Endothelial cell (in vitro differentiated cells): ENCODE measurements at regions not wholly inside any gene's neighbourhood (a gene's known extent, or its start where the extent isn't known, plus 50 kb on each side); places are given as distances from the start of the nearest gene placed in this dataset.

ENCODE experiments used
- DNase-seq: peaks from one replicate; pipeline ENCODE4 v3.0.0; 2021; ENCODE audit warnings: low spot score
- H3K27ac Mint-ChIP-seq: one replicate; pipeline ENCODE4 v1.8.0; 2021; ENCODE audit warnings: mixed read lengths, inconsistent platforms; ENCODE audit not compliant: unreplicated experiment
- H3K27me3 Mint-ChIP-seq: one replicate; pipeline ENCODE4 v1.8.0; 2021; ENCODE audit warnings: mild to moderate bottlenecking, moderate library complexity, mixed read lengths, inconsistent platforms; ENCODE audit not compliant: unreplicated experiment
- H3K36me3 Mint-ChIP-seq: one replicate; pipeline ENCODE4 v1.8.0; 2021; ENCODE audit warnings: mild to moderate bottlenecking, low read depth, mixed read lengths, inconsistent platforms; ENCODE audit not compliant: unreplicated experiment
- H3K4me1 Mint-ChIP-seq: one replicate; pipeline ENCODE4 v1.8.0; 2021; ENCODE audit warnings: mild to moderate bottlenecking, mixed read lengths, inconsistent platforms; ENCODE audit not compliant: unreplicated experiment
- H3K4me3 Mint-ChIP-seq: one replicate; pipeline ENCODE4 v1.8.0; 2021; ENCODE audit warnings: mild to moderate bottlenecking, mixed read lengths, inconsistent platforms; ENCODE audit not compliant: unreplicated experiment
- H3K9me3 Mint-ChIP-seq: one replicate; pipeline ENCODE4 v1.8.0; 2021; ENCODE audit warnings: mixed read lengths, inconsistent platforms; ENCODE audit not compliant: unreplicated experiment
- TF ChIP-seq, protein P1 (sequence below): fragments of 200-600 bp; sonication (generic); IDR thresholded peaks from one replicate; pipeline ENCODE4 v1.5.0; 2021; ENCODE audit warnings: antibody characterized with exemption; ENCODE audit not compliant: unreplicated experiment

DNA sequence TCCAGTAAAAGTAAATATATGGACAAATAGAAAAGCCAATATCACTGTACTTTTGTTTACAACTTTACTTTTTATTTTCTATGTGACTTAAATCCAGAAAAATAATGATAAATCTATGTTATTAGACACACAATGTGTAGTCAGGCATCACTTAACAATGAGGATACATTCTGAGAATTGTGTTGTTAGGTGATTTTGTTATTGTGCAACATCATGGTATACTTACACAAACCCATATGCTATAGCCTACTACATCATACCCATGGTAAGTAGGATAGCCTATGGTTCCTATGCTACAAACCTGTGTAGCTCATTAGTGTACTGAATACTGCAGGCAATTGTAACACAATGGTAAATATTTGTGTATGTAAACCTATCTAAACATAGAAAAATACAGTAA is 781.7 kb upstream of the GHITM start:
- TF ChIP-seq, protein P1, sequence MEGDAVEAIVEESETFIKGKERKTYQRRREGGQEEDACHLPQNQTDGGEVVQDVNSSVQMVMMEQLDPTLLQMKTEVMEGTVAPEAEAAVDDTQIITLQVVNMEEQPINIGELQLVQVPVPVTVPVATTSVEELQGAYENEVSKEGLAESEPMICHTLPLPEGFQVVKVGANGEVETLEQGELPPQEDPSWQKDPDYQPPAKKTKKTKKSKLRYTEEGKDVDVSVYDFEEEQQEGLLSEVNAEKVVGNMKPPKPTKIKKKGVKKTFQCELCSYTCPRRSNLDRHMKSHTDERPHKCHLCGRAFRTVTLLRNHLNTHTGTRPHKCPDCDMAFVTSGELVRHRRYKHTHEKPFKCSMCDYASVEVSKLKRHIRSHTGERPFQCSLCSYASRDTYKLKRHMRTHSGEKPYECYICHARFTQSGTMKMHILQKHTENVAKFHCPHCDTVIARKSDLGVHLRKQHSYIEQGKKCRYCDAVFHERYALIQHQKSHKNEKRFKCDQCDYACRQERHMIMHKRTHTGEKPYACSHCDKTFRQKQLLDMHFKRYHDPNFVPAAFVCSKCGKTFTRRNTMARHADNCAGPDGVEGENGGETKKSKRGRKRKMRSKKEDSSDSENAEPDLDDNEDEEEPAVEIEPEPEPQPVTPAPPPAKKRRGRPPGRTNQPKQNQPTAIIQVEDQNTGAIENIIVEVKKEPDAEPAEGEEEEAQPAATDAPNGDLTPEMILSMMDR: no peak
- no peaks in the 10 kb centered on the region for H3K36me3 Mint-ChIP-seq
- no peak for DNase-seq
- H3K9me3 Mint-ChIP-seq: peaks cover 3% of the 10 kb centered on the region
- H3K4me3 Mint-ChIP-seq: no peak overlapping the region
- no peak overlapping the region for H3K27ac Mint-ChIP-seq
- no peaks in the 10 kb centered on the region for H3K27me3 Mint-ChIP-seq
- H3K4me1 Mint-ChIP-seq: no peaks in the 10 kb centered on the region

DNA sequence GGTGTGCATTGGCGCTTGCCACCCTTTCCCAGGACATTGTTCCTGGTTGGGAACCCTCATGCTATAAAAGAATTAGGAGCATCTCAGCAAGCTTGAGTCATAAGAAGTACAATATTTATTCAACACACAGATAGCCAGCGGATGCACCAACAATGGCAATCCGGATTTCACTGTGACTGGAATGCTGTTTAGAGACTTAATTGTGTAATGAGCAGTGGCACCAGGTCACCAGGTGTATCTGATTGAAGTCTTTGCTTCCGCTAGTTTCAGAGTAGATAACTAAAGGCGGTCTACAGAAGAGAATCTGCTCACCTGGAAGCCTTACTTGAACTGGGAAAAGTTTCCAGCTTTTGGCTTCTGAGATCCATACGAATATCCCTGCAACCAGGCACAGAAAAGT is 772.3 kb upstream of the GHITM start:
- TF ChIP-seq, protein P1: no peak
- no peaks in the 10 kb centered on the region for H3K36me3 Mint-ChIP-seq
- H3K27me3 Mint-ChIP-seq: peaks cover 2% of the 10 kb centered on the region
- H3K9me3 Mint-ChIP-seq: peaks cover 2% of the 10 kb centered on the region
- DNase-seq: no peak
- no peaks in the 10 kb centered on the region for H3K4me1 Mint-ChIP-seq
- H3K27ac Mint-ChIP-seq: no peak overlapping the region
- no peak overlapping the region for H3K4me3 Mint-ChIP-seq

DNA sequence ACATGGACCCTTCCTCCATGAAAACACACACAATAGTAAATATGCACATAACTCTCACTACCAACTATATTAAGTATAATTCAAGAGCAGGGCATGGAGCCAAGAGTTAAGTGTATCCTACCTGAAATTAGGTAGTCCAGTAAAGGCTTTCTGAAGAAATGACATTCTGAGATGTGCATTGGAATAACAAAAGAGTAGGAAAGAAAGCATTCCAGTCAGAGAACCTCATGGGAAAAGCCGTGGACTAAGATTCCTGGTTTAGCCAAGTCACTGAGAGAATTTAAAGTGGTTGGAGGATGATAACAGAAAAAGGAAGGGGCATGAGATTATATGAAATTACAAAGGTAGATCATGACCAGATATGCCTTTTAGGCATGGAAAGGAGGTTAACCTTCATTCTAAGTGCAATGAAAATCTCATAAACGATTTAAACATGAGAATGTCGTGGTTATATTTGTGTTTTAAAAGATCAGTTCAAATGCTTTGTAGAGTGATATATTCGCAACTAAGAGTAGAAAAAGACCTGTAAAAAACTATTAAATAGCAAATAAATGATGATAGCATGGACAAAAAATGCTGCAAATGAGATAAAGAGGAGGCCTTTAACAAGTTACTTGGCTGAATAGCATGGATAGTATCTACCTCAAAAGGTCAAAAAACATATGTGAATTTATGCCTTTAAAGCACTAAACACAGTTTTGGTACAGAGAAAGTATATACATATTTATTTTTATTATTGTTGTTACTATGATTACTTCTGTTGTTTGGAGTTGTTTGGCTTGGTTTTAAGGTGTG is 767.4 kb upstream of the GHITM start:
- TF ChIP-seq, protein P1: no peak
- no peaks in the 10 kb centered on the region for H3K36me3 Mint-ChIP-seq
- H3K9me3 Mint-ChIP-seq: no peaks in the 10 kb centered on the region
- peaks cover 5% of the 10 kb centered on the region for H3K4me1 Mint-ChIP-seq
- H3K27me3 Mint-ChIP-seq: peaks cover 2% of the 10 kb centered on the region
- no peak overlapping the region for H3K27ac Mint-ChIP-seq
- no peak for DNase-seq
- no peak overlapping the region for H3K4me3 Mint-ChIP-seq

DNA sequence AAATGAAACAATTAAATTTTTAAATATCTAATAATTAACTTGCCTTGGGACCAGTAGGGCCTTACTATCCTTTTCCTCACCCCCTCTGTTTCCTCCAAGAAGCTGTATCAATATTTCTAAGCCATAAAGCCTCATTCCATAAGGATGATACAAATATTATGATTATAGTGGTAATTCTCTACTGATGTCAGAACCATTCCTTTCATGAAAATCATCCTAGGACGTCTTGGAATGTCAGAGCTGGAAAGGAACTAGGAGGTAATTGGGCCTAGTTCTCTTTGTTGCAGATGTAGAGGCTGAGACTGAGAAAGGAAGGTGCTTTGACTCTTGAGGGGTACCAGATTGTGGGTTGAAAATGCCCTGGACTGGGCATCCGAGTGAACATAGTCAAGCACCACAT is 766.7 kb upstream of the GHITM start:
- no peaks in the 10 kb centered on the region for H3K9me3 Mint-ChIP-seq
- peaks cover 5% of the 10 kb centered on the region for H3K4me1 Mint-ChIP-seq
- TF ChIP-seq, protein P1: no peak
- no peak overlapping the region for H3K27ac Mint-ChIP-seq
- no peak overlapping the region for H3K4me3 Mint-ChIP-seq
- DNase-seq: no peak
- H3K27me3 Mint-ChIP-seq: peaks cover 2% of the 10 kb centered on the region
- no peaks in the 10 kb centered on the region for H3K36me3 Mint-ChIP-seq

DNA sequence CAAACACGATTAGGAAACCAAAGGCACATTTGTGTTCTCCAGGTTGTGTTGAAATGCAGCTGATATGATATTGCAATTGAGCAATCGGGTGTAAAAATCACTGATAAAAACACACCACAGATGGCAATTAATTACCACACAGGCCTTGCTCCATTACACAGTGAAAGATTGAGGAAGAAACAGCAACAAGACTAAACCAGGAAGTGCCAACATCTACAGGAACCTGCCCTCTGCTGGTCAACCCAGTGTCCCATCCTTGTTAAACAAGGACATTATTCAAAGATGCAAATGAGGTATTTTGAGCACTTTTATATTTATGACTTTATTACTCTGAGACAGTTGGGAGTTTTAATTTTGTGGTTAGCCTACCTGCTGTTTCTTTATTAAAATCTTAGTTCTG is 765.6 kb upstream of the GHITM start:
- H3K36me3 Mint-ChIP-seq: no peaks in the 10 kb centered on the region
- H3K9me3 Mint-ChIP-seq: no peaks in the 10 kb centered on the region
- TF ChIP-seq, protein P1: peak; percentile 51
- no peak overlapping the region for H3K27ac Mint-ChIP-seq
- no peak overlapping the region for H3K4me3 Mint-ChIP-seq
- DNase-seq: peak; percentile 16
- H3K4me1 Mint-ChIP-seq: peaks cover 5% of the 10 kb centered on the region
- peaks cover 5% of the 10 kb centered on the region for H3K27me3 Mint-ChIP-seq
